Tongue (tissue), 2 donors: ENCODE measurements at regions not wholly inside any gene's neighbourhood (a gene's known extent, or its start where the extent isn't known, plus 50 kb on each side); places are given as distances from the start of the nearest gene placed in this dataset.

Experiments
- DNase-seq: peaks from one replicate; pipeline ENCODE4 v3.0.0-alpha.2; 2015
- small RNA-seq: library from RNA; depleted of rRNA; stranded (forward); fragments of <200 nt; gene quantifications from one replicate; pipeline ENCODE3, GENCODE V24; 2014; ENCODE audit warnings: low replicate concordance

DNA sequence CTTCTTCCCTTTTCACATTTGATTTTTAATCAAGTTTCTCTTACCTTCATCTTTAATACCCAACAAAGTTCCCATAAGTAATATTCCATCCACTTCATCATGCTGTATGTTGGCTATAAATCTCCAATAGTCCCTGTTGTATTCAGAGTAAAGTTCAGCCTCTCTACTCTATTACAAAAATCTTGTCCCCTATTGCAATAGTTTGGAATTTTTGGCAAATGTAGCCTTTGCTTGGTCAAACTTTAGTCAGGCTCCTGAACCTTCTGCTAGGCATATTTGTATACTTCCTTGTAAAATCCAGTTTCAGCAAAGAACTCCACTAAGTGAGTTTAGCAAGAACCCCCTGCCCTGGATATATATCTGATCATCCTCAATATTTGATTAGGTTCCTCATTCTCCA is 54.0 kb upstream of the PACRGL start:
- no peak for DNase-seq

Small RNA genes lying in the stretch of these regions (small RNA-seq; reads per million reads assigned to genes)
- gene MIR218-1: 2.4 reads per million, percentile 90 among the genes with 10 or more reads in this experiment
